ENCODE measurements at regions not wholly inside any gene's neighbourhood (a gene's known extent, or its start where the extent isn't known, plus 50 kb on each side); places are given as distances from the start of the nearest gene placed in this dataset.

GRCh38 chr7:15780271-15780670 lies 93.8 kb upstream of the MEOX2 start:
- CTCF ChIA-PET, result interaction anchor here (0.5 kb wide), 1 partner anchor 820 kb away, joined by 3 read pairs; no protein-coding TSS in a partner anchor
- TF ChIP-seq, protein P1, sequence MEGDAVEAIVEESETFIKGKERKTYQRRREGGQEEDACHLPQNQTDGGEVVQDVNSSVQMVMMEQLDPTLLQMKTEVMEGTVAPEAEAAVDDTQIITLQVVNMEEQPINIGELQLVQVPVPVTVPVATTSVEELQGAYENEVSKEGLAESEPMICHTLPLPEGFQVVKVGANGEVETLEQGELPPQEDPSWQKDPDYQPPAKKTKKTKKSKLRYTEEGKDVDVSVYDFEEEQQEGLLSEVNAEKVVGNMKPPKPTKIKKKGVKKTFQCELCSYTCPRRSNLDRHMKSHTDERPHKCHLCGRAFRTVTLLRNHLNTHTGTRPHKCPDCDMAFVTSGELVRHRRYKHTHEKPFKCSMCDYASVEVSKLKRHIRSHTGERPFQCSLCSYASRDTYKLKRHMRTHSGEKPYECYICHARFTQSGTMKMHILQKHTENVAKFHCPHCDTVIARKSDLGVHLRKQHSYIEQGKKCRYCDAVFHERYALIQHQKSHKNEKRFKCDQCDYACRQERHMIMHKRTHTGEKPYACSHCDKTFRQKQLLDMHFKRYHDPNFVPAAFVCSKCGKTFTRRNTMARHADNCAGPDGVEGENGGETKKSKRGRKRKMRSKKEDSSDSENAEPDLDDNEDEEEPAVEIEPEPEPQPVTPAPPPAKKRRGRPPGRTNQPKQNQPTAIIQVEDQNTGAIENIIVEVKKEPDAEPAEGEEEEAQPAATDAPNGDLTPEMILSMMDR (conservative IDR thresholded peaks at IDR 0.05; ENCODE audit: low read depth), result no peak
- no peak for DNase-seq (ENCODE audit: low spot score)
- POLR2A ChIA-PET (ENCODE audit: low non-redundant PET), result no interaction called here
- no peak overlapping the region for H3K27ac ChIP-seq

DNA sequence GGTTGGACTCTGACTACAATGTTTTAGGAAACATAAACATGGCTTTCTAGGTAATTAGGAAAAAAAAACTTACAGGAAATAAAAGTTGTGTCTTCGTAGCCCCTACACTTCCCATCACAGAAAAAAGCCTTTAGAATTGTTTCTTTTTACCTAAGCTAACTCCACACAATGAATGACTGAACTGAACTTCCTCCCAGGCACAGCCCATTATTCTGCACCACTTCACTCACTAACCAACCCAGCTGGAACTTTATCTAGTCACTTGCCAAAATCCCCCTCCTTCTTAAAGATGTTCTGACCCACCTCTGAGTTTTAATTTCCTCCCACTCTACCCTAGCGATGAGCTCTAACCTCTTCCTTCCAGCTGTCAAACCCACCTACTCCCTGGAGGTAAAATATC lies 91.7 kb upstream of the MEOX2 start:
- TF ChIP-seq, protein P1 (conservative IDR thresholded peaks at IDR 0.05; ENCODE audit: low read depth), result no peak
- POLR2A ChIA-PET (ENCODE audit: low non-redundant PET), result no interaction called here
- no peak overlapping the region for H3K27ac ChIP-seq
- no peak for DNase-seq (ENCODE audit: low spot score)
- CTCF ChIA-PET, result no interaction called here

- DNase-seq (ENCODE audit: low spot score), result no peak
- TF ChIP-seq, protein P1 (conservative IDR thresholded peaks at IDR 0.05; ENCODE audit: low read depth), result no peak
- H3K27ac ChIP-seq, result no peak overlapping the region
- ChIA-PET CTCF (no interaction called here), POLR2A (ENCODE audit: low non-redundant PET) (no interaction called here)
These were observed 79.3 kb upstream of the MEOX2 start for GRCh38 chr7:15765753-15766152.

GRCh38 chr7:15764851-15765382 lies 78.4 kb upstream of the MEOX2 start:
- no peak for DNase-seq (ENCODE audit: low spot score)
- ChIA-PET CTCF (no interaction called here), POLR2A (ENCODE audit: low non-redundant PET) (no interaction called here)
- TF ChIP-seq, protein P1 (conservative IDR thresholded peaks at IDR 0.05; ENCODE audit: low read depth), result no peak
- H3K27ac ChIP-seq, result no peak overlapping the region

- TF ChIP-seq, protein P1 (conservative IDR thresholded peaks at IDR 0.05; ENCODE audit: low read depth), result no peak
These were observed 77.5 kb upstream of the MEOX2 start for GRCh38 chr7:15764010-15764409.

GRCh38 chr7:15757041-15758000 lies 70.8 kb upstream of the MEOX2 start:
- ChIA-PET CTCF (interaction anchor here (0.7 kb wide), 1 partner anchor 623 kb away, joined by 5 read pairs; no protein-coding TSS in a partner anchor), POLR2A (ENCODE audit: low non-redundant PET) (no interaction called here)
- TF ChIP-seq, protein P1 (conservative IDR thresholded peaks at IDR 0.05; ENCODE audit: low read depth), result no peak
- no peak for DNase-seq (ENCODE audit: low spot score)
- H3K27ac ChIP-seq, result no peak overlapping the region

More at GRCh38 chr7:15764010-15764409, 77.5 kb upstream of the MEOX2 start:
- ChIA-PET POLR2A (ENCODE audit: low non-redundant PET) (no interaction called here), CTCF (no interaction called here)
- H3K27ac ChIP-seq, result no peak overlapping the region
- DNase-seq (ENCODE audit: low spot score), result no peak
